ENCODE measurements at regions not wholly inside any gene's neighbourhood (a gene's known extent, or its start where the extent isn't known, plus 50 kb on each side); places are given as distances from the start of the nearest gene placed in this dataset.

GRCh38 chr4:129355516-129355915 lies 259.6 kb downstream of the C4orf33 start:
- TF ChIP-seq POLR2A (IDR thresholded peaks at IDR 0.05) (no peak), POLR2AphosphoS5 (IDR thresholded peaks at IDR 0.05) (no peak)
- TF ChIP-seq, protein P1, sequence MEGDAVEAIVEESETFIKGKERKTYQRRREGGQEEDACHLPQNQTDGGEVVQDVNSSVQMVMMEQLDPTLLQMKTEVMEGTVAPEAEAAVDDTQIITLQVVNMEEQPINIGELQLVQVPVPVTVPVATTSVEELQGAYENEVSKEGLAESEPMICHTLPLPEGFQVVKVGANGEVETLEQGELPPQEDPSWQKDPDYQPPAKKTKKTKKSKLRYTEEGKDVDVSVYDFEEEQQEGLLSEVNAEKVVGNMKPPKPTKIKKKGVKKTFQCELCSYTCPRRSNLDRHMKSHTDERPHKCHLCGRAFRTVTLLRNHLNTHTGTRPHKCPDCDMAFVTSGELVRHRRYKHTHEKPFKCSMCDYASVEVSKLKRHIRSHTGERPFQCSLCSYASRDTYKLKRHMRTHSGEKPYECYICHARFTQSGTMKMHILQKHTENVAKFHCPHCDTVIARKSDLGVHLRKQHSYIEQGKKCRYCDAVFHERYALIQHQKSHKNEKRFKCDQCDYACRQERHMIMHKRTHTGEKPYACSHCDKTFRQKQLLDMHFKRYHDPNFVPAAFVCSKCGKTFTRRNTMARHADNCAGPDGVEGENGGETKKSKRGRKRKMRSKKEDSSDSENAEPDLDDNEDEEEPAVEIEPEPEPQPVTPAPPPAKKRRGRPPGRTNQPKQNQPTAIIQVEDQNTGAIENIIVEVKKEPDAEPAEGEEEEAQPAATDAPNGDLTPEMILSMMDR (IDR thresholded peaks at IDR 0.05): no peak
